ENCODE measurements at regions not wholly inside any gene's neighbourhood (a gene's known extent, or its start where the extent isn't known, plus 50 kb on each side); places are given as distances from the start of the nearest gene placed in this dataset.

DNA sequence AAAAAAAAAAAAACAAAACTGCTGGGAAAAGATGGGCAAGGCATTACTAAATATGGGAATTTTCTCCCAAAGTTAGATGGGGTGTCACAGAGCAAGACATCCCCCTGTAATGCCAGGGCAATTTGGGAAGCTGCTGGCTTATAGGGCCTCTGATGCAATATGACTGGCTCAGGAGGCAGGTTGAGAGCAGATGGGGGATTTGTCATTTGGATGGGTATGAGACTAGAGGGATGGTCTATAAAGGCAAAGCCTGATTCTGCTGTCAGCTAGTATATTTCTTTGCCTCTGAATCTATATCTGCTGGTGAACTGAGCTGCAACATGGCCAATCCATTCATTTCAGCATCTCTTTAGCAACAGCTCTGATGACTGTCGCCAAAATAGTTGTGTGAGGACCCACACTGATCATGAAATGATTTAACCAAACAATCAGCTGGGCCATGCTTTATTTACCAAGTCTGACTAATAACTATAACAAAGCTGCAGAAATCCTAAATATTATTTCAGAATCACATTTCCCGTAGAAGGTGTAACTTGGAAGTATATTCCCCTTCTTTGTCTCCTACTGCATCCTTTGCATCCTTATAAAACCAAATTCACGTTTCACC, 455.1 kb upstream of the ZNF608 start:
- no peak overlapping the region for H3K4me3 ChIP-seq (replicated peaks; ENCODE audit: low read depth, low read length)
- DNase-seq (ENCODE audit: extremely low read depth, low read depth): no peak
- no peak for TF ChIP-seq CTCF (IDR thresholded peaks at IDR 0.05; ENCODE audit: low read depth, low read length, missing control alignments)

GRCh38 chr5:125202353-125202752, 455.9 kb upstream of the ZNF608 start:
- no peak for TF ChIP-seq CTCF (IDR thresholded peaks at IDR 0.05; ENCODE audit: low read depth, low read length, missing control alignments)
- no peak for DNase-seq (ENCODE audit: extremely low read depth, low read depth)
- no peak overlapping the region for H3K4me3 ChIP-seq (replicated peaks; ENCODE audit: low read depth, low read length)

GRCh38 chr5:125202871-125203438, 456.5 kb upstream of the ZNF608 start:
- no peak for DNase-seq (ENCODE audit: extremely low read depth, low read depth)
- no peak overlapping the region for H3K4me3 ChIP-seq (replicated peaks; ENCODE audit: low read depth, low read length)
- no peak for TF ChIP-seq CTCF (IDR thresholded peaks at IDR 0.05; ENCODE audit: low read depth, low read length, missing control alignments)

DNA sequence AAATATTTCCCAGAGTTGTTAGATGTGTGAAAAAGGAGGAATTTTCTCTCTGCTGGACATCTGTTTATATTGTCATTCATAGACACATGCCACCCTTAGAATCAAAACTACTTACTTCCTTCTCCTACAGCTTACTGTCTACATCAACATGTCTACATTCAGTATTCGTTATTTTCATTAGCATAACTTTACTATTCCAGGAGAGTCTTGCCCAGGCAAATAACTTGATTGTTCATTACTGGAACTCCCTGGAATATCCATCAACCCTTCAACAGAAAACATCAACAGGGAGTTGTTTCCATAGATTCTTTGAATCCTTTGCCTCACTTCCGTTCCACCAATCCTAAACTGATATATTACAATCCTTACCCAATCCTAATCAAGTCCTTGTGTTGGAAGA, 457.5 kb upstream of the ZNF608 start:
- no peak for DNase-seq (ENCODE audit: extremely low read depth, low read depth)
- no peak for TF ChIP-seq CTCF (IDR thresholded peaks at IDR 0.05; ENCODE audit: low read depth, low read length, missing control alignments)
- H3K4me3 ChIP-seq (replicated peaks; ENCODE audit: low read depth, low read length): no peak overlapping the region

GRCh38 chr5:125205601-125206225, 459.3 kb upstream of the ZNF608 start:
- DNase-seq (ENCODE audit: extremely low read depth, low read depth): no peak
- H3K4me3 ChIP-seq (replicated peaks; ENCODE audit: low read depth, low read length): no peak overlapping the region
- no peak for TF ChIP-seq CTCF (IDR thresholded peaks at IDR 0.05; ENCODE audit: low read depth, low read length, missing control alignments)

GRCh38 chr5:125207856-125208255, 461.4 kb upstream of the ZNF608 start:
- no peak overlapping the region for H3K4me3 ChIP-seq (replicated peaks; ENCODE audit: low read depth, low read length)
- no peak for DNase-seq (ENCODE audit: extremely low read depth, low read depth)
- no peak for TF ChIP-seq CTCF (IDR thresholded peaks at IDR 0.05; ENCODE audit: low read depth, low read length, missing control alignments)
